RWPE2 (cell line): ENCODE measurements at regions not wholly inside any gene's neighbourhood (a gene's known extent, or its start where the extent isn't known, plus 50 kb on each side); places are given as distances from the start of the nearest gene placed in this dataset.

Experiments
- ATAC-seq: fragments of 200-7000 bp; cut with Tn5 transposase; 3 replicates; pipeline ENCODE4 v1.9.1; 2021; ENCODE audit warnings: low read depth
- DNase-seq: peaks from one replicate; pipeline ENCODE4 v3.0.0-alpha.2; 2020; ENCODE audit warnings: low spot score
- H3K27ac ChIP-seq: fragments of 450-650 bp; 2 replicates; pipeline ENCODE4 v1.5.1; 2017; ENCODE audit warnings: mild to moderate bottlenecking; ENCODE audit not compliant: poor library complexity, severe bottlenecking
- H3K27me3 ChIP-seq: fragments of 250-450 bp; sonication (Bioruptor Pico); 2 replicates; pipeline ENCODE4 v1.5.1; 2021; ENCODE audit warnings: mild to moderate bottlenecking, moderate library complexity; ENCODE audit not compliant: insufficient read depth, poor library complexity, severe bottlenecking
- H3K36me3 ChIP-seq: fragments of 250-450 bp; sonication (Bioruptor Pico); 2 replicates; pipeline ENCODE4 v1.5.1; 2020; ENCODE audit warnings: low read depth, mild to moderate bottlenecking, moderate library complexity
- H3K4me1 ChIP-seq: fragments of 250-450 bp; sonication (Bioruptor Pico); 2 replicates; pipeline ENCODE4 v1.5.1; 2021; ENCODE audit warnings: mild to moderate bottlenecking, moderate library complexity; ENCODE audit not compliant: insufficient read depth, poor library complexity, severe bottlenecking
- H3K4me3 ChIP-seq: fragments of 250-450 bp; sonication (Bioruptor Pico); 2 replicates; pipeline ENCODE4 v1.5.1; 2021; ENCODE audit warnings: mild to moderate bottlenecking, moderate library complexity; ENCODE audit not compliant: severe bottlenecking
- H3K9me3 ChIP-seq: fragments of 250-450 bp; sonication (Bioruptor Pico); 2 replicates; pipeline ENCODE4 v1.5.1; 2021; ENCODE audit warnings: mild to moderate bottlenecking, moderate library complexity; ENCODE audit not compliant: severe bottlenecking
- TF ChIP-seq, protein P1 (sequence below): fragments of 450-650 bp; IDR thresholded peaks from one replicate; pipeline ENCODE4 v1.5.1; 2017; ENCODE audit warnings: mild to moderate bottlenecking, moderate library complexity; ENCODE audit not compliant: poor library complexity, severe bottlenecking

DNA sequence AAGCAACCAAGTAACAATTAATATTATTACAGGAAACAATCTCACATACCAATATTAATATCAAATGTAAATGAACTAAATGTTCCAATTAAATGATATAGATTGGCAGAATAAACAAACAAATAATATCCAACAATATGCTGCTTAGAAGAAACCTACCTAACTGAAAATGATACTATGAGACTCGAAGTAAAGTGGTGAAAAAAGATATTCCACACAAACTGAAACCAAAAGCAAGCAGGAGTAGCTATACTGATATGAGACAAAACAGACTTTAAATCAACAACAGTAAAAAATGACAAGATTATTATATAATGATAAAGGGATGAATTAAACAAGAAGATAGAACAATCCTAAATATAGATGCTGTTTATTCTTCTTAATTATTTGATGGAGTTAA, 140.1 kb downstream of the SPANXN4 start:
- no peak overlapping the region for H3K4me3 ChIP-seq
- no peak overlapping the region for H3K27ac ChIP-seq
- no peaks in the 10 kb centered on the region for H3K36me3 ChIP-seq
- ATAC-seq (no peak), DNase-seq (no peak)
- H3K27me3 ChIP-seq = no peaks in the 10 kb centered on the region
- TF ChIP-seq, protein P1, sequence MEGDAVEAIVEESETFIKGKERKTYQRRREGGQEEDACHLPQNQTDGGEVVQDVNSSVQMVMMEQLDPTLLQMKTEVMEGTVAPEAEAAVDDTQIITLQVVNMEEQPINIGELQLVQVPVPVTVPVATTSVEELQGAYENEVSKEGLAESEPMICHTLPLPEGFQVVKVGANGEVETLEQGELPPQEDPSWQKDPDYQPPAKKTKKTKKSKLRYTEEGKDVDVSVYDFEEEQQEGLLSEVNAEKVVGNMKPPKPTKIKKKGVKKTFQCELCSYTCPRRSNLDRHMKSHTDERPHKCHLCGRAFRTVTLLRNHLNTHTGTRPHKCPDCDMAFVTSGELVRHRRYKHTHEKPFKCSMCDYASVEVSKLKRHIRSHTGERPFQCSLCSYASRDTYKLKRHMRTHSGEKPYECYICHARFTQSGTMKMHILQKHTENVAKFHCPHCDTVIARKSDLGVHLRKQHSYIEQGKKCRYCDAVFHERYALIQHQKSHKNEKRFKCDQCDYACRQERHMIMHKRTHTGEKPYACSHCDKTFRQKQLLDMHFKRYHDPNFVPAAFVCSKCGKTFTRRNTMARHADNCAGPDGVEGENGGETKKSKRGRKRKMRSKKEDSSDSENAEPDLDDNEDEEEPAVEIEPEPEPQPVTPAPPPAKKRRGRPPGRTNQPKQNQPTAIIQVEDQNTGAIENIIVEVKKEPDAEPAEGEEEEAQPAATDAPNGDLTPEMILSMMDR = no peak
- H3K9me3 ChIP-seq = no peaks in the 10 kb centered on the region
- no peaks in the 10 kb centered on the region for H3K4me1 ChIP-seq

DNA sequence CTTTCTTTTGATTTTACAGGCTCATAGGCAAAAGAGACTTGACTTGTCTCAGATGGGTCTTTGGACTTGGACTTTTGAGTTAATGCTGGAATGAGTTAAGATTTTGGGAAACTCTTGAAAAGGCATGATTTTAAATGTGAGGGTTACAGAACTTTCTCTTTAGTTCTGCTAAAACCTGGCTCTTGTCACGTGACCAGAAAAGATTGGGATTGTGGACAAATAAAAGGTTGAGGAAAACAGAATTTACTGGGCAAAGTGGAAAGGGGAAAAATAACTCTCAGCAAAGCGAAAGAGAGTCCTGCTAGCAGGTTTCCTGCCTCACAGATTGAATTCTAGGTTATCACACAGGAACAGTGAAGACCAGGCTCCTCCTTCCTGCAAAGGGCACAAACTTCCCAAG, 114.0 kb downstream of the SPANXN4 start:
- TF ChIP-seq, protein P1 = no peak
- H3K36me3 ChIP-seq = no peaks in the 10 kb centered on the region
- H3K4me1 ChIP-seq = no peaks in the 10 kb centered on the region
- ATAC-seq (no peak), DNase-seq (no peak)
- no peak overlapping the region for H3K4me3 ChIP-seq
- H3K9me3 ChIP-seq = no peaks in the 10 kb centered on the region
- no peaks in the 10 kb centered on the region for H3K27me3 ChIP-seq
- no peak overlapping the region for H3K27ac ChIP-seq

GRCh38 chrX:143121477-143121876, 95.7 kb downstream of the SPANXN4 start:
- no peaks in the 10 kb centered on the region for H3K36me3 ChIP-seq
- no peak overlapping the region for H3K4me3 ChIP-seq
- ATAC-seq = no peak
- TF ChIP-seq, protein P1 = no peak
- H3K4me1 ChIP-seq = no peaks in the 10 kb centered on the region
- DNase-seq = no peak
- no peak overlapping the region for H3K27ac ChIP-seq
- no peaks in the 10 kb centered on the region for H3K27me3 ChIP-seq
- no peaks in the 10 kb centered on the region for H3K9me3 ChIP-seq

- Histone ChIP-seq H3K36me3 (no peaks in the 10 kb centered on the region), H3K27me3 (no peaks in the 10 kb centered on the region), H3K9me3 (no peaks in the 10 kb centered on the region), H3K4me3 (no peak overlapping the region), H3K4me1 (no peaks in the 10 kb centered on the region), H3K27ac (no peak overlapping the region)
- ATAC-seq = no peak
- TF ChIP-seq, protein P1 = no peak
- no peak for DNase-seq
These were observed 89.7 kb downstream of the SPANXN4 start for GRCh38 chrX:143115466-143115865.

- no peaks in the 10 kb centered on the region for H3K4me1 ChIP-seq
- H3K27me3 ChIP-seq = no peaks in the 10 kb centered on the region
- no peaks in the 10 kb centered on the region for H3K9me3 ChIP-seq
- no peak overlapping the region for H3K27ac ChIP-seq
- TF ChIP-seq, protein P1 = no peak
- H3K4me3 ChIP-seq = no peak overlapping the region
- ATAC-seq = no peak
- no peak for DNase-seq
- H3K36me3 ChIP-seq = no peaks in the 10 kb centered on the region
These were observed 70.1 kb downstream of the SPANXN4 start for GRCh38 chrX:143095816-143096215.
